Tibial artery (tissue), 4 donors: ENCODE measurements at regions not wholly inside any gene's neighbourhood (a gene's known extent, or its start where the extent isn't known, plus 50 kb on each side); places are given as distances from the start of the nearest gene placed in this dataset.

ENCODE experiments used
- DNase-seq, 2 donors: peaks; one replicate each; pipeline ENCODE4 v3.0.0-alpha.2; 2019
- H3K27ac ChIP-seq, 2 donors: fragments of 200-600 bp; sonication (generic) in 1 of 2; 1 replicate in 1 of 2; 2 replicates in 1 of 2; pipeline ENCODE4 v1.5.1; 2018 to 2019; ENCODE audit warnings: mild to moderate bottlenecking in 1 of 2
- H3K27me3 ChIP-seq, 2 donors: fragments of 200-600 bp; sonication (generic) in 1 of 2; one replicate each; pipeline versions ENCODE4 v1.5.1 to v1.6.0; 2016 to 2019
- H3K36me3 ChIP-seq, 3 donors: fragments of 200-600 bp; sonication (generic) in 2 of 3; one replicate each; pipeline ENCODE4 v1.5.1; 2016 to 2019; ENCODE audit warnings: mild to moderate bottlenecking in 2 of 3
- H3K4me1 ChIP-seq, 4 donors: fragments of 200-600 bp; sonication (generic) in 2 of 4; 1 replicate in 3 of 4; 2 replicates in 1 of 4; pipeline ENCODE4 v1.5.1; 2016 to 2019
- H3K4me3 ChIP-seq, 2 donors: fragments of 200-600 bp; sonication (generic) in 1 of 2; 1 replicate in 1 of 2; 2 replicates in 1 of 2; pipeline ENCODE4 v1.5.1; 2018 to 2019; ENCODE audit warnings: mild to moderate bottlenecking in 2 of 2
- H3K9me3 ChIP-seq, 3 donors: fragments of 200-600 bp; sonication (generic) in 1 of 3; one replicate each; pipeline ENCODE4 v1.5.1; 2016 to 2019
- intact Hi-C: fragments of 100-400 bp; cut with DNase I; formaldehyde crosslinking; loops from one replicate; pipeline ENCODE4 v1.15.0; 2023; ENCODE audit warnings: low total_unique reads
- TF ChIP-seq, protein P1 (sequence below), 2 experiments: fragments of 200-600 bp in 1 of 2; fragments of 450-650 bp in 1 of 2; IDR thresholded peaks; one replicate each; pipeline ENCODE4 v1.5.1; 2017 to 2019; ENCODE audit warnings: antibody characterized with exemption in 2 of 2, mild to moderate bottlenecking in 1 of 2, moderate library complexity in 1 of 2

DNA sequence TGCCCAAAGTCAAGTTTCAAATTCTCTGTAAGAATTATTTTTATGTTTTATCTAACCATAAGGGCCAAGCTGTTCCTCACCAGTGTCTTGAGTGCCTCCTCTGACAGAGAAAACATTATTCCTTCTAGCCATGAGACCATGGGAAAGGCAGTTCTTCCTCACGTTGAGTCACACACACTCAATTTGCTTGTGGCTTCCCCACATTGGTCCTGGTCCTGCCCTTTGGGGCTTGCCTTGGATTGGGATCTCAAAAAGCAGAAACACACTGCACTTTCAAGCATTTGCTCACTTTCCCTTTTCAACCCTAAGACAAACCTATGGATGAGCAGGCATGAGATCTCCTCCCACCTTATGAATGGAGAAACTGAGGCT is 248.3 kb upstream of the IGFBP3 start:
- Histone ChIP-seq H3K36me3 (no peaks in the 10 kb centered on the region), H3K27me3 (no peaks in the 10 kb centered on the region), H3K4me3 (no peak overlapping the region), H3K4me1 (peaks cover 0 to 8% (median 2%) of the 10 kb centered on the region in 4 donors), H3K9me3 (no peaks in the 10 kb centered on the region), H3K27ac (no peak overlapping the region)
- no peak for DNase-seq
- intact Hi-C loops: no loop called here
- TF ChIP-seq, protein P1, sequence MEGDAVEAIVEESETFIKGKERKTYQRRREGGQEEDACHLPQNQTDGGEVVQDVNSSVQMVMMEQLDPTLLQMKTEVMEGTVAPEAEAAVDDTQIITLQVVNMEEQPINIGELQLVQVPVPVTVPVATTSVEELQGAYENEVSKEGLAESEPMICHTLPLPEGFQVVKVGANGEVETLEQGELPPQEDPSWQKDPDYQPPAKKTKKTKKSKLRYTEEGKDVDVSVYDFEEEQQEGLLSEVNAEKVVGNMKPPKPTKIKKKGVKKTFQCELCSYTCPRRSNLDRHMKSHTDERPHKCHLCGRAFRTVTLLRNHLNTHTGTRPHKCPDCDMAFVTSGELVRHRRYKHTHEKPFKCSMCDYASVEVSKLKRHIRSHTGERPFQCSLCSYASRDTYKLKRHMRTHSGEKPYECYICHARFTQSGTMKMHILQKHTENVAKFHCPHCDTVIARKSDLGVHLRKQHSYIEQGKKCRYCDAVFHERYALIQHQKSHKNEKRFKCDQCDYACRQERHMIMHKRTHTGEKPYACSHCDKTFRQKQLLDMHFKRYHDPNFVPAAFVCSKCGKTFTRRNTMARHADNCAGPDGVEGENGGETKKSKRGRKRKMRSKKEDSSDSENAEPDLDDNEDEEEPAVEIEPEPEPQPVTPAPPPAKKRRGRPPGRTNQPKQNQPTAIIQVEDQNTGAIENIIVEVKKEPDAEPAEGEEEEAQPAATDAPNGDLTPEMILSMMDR (IDR thresholded peaks at IDR 0.05): no peak

DNA sequence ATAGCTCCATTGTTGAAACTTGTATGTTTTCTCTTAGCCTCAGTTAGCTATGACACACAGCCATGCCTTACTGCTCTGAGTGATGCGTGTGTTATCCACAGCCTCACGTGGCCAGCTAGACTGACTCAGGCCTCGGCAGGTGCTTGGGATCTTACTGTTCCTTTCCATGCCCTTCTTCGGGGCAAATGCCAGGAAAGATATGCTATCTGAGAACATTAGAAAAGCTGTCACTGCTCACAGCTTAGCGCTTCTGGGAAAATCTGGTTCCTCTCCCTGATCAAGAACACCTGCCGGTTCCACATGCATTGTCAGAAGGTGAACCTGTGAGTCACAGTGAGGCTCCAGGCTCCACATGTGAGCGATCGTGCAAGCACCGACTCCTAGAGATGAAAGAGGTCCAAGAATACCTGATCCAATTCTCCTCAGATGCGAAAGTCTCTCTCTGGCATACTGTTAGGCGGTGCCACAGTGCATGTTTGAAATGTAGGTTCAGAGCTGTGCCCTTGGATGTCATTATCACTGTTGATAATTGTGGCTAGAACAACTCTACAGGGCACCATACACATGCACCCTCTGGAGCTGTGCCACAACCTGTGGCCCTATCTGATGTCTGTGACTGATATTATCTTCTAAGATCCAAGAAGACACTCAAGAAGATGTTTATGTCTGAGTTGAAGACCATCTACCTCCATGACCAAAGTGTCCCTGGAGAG is 247.8 kb upstream of the IGFBP3 start:
- Histone ChIP-seq H3K27ac (no peak overlapping the region), H3K4me3 (no peak overlapping the region), H3K36me3 (no peaks in the 10 kb centered on the region), H3K4me1 (peaks cover 0 to 6% (median under 1%) of the 10 kb centered on the region in 4 donors), H3K9me3 (no peaks in the 10 kb centered on the region), H3K27me3 (no peaks in the 10 kb centered on the region)
- TF ChIP-seq, protein P1 (IDR thresholded peaks at IDR 0.05): no peak
- DNase-seq: no peak
- intact Hi-C loops: no loop called here

DNA sequence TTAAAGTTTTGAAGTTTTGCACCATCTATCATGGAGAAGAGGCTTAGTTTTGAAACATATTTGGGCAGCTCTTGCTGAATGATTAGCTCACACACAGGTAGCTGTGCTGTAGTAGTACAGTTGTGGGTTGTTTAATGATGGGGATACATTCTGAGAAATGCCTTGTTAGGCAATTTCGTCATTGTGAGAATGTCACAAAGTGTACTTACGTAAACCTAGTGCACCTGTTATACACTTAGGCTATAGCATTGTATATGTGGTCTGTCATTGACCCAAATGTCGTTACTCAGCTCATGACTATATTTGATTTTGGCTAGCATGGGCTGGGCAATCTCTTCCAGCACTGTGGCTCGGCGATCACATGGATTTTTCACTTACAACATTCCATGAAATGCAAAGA is 247.2 kb upstream of the IGFBP3 start:
- H3K4me1 ChIP-seq: peaks cover 0 to under 1% (median 0%) of the 10 kb centered on the region in 4 donors
- H3K9me3 ChIP-seq: no peaks in the 10 kb centered on the region
- H3K4me3 ChIP-seq: no peak overlapping the region
- H3K27ac ChIP-seq: no peak overlapping the region
- no peaks in the 10 kb centered on the region for H3K36me3 ChIP-seq
- H3K27me3 ChIP-seq: no peaks in the 10 kb centered on the region
- TF ChIP-seq, protein P1 (IDR thresholded peaks at IDR 0.05): no peak
- intact Hi-C loops: no loop called here
- no peak for DNase-seq

DNA sequence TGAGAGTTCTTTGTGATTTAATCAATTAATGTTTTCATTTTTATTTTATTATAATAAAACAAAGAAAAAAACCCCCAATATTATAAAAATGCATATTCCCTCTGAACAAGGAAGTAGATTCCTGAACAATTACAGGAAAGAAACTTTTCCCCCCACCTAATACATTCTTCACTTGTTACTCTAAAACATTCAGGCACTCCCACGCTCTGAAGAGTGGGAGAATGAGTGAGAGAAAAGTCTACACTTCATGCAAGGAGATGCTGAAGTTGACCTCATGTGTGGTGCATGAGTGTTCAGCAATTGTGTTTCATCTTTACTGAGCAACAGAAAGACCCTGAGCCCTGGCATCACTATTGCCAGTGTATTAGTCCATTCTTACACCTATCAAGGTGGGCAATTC is 244.2 kb upstream of the IGFBP3 start:
- Histone ChIP-seq H3K4me3 (no peak overlapping the region), H3K4me1 (no peaks in the 10 kb centered on the region), H3K27ac (no peak overlapping the region), H3K9me3 (no peaks in the 10 kb centered on the region), H3K27me3 (no peaks in the 10 kb centered on the region), H3K36me3 (no peaks in the 10 kb centered on the region)
- TF ChIP-seq, protein P1 (IDR thresholded peaks at IDR 0.05): no peak
- DNase-seq: no peak
- intact Hi-C loops: no loop called here

DNA sequence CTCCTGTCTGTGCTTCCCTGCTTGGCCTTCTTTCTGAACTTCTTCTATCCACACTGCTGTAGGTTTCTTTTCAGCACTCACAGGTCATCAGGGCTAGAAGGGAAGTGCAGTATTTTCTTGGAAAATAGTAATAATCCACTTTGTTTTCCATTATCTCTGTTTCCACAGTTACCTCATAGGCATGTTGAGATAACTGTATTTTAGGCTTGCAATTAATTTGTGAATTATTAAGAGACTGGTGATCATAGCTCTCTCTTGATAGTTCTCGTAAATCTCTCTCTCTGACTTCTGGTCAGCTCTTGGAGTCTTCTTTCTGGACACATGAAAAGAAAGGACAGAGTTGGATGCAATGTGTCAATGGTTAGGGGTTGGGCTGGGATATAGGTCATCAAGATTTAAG is 243.6 kb upstream of the IGFBP3 start:
- intact Hi-C loops: no loop called here
- DNase-seq: no peak
- Histone ChIP-seq H3K4me1 (no peaks in the 10 kb centered on the region), H3K36me3 (no peaks in the 10 kb centered on the region), H3K27ac (no peak overlapping the region), H3K27me3 (no peaks in the 10 kb centered on the region), H3K9me3 (no peaks in the 10 kb centered on the region), H3K4me3 (no peak overlapping the region)
- TF ChIP-seq, protein P1 (IDR thresholded peaks at IDR 0.05): no peak

DNA sequence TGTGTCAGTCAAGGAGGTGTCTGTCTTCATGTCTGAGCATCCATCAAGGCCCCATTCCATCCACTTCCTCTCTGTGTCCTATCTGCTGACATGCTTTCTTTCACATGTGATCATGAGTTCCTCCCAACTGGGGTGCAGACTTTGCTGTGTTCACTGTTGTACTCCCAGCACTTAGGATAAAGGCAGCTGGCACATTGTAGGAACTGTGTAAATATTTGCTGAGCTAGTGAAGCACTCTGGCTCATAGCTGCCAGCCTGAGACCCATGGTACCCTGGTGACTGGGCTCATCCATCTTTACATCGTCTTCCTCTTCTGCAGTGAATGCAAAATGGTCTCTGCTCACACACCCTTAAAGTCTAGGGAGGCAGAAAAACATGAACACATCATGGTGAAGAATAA is 242.2 kb upstream of the IGFBP3 start:
- intact Hi-C loops: no loop called here
- TF ChIP-seq, protein P1 (IDR thresholded peaks at IDR 0.05): no peak
- Histone ChIP-seq H3K36me3 (no peaks in the 10 kb centered on the region), H3K4me3 (no peak overlapping the region), H3K27ac (no peak overlapping the region), H3K9me3 (no peaks in the 10 kb centered on the region), H3K27me3 (no peaks in the 10 kb centered on the region), H3K4me1 (no peaks in the 10 kb centered on the region)
- DNase-seq: no peak
